ENCODE measurements at regions not wholly inside any gene's neighbourhood (a gene's known extent, or its start where the extent isn't known, plus 50 kb on each side); places are given as distances from the start of the nearest gene placed in this dataset.
"Not testable (repeated sequence)": the region's sequence is repeated elsewhere in the genome, so short reads cannot be mapped to it uniquely, and the experiment has no call there.

DNA sequence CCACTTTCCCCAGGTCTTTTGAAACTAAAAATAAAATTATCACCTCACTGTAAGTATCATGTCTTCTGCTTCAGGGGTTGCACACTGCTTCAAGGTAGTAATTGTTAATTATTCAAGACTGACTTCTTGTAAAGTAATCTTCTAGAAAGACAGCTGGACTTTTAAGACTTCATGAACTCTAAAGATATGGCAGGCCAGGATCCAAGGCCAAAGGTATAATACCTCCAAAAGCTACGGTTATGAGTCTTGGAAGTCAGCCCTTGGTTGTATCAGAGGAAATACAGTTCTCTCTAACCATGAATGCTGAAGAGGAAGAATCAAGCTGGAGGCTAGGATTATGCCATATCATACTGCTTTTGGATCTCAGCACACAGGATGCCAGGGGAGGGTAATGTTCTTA lies 1346.8 kb upstream of the GJE1 start:
- DNase-seq: no peak

DNA sequence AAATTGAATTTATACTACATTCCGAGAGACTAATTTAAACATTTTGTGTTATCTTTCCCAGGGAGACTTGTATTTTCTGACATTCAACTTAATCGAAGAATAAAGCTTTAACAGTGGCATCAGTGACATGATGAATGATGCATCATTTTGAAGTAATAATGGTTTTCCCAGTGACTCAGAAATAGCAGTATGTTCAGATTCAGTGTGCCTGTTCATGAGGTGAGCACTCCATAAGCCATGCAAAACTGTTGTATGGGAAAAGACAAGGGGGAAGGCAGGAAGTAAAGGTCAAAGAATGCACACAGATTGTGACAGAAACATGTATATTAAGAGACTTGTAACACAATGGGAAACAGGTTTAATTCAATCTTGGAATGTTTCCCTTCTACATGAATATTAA lies 1348.2 kb upstream of the GJE1 start:
- DNase-seq: peak; percentile 3

DNA sequence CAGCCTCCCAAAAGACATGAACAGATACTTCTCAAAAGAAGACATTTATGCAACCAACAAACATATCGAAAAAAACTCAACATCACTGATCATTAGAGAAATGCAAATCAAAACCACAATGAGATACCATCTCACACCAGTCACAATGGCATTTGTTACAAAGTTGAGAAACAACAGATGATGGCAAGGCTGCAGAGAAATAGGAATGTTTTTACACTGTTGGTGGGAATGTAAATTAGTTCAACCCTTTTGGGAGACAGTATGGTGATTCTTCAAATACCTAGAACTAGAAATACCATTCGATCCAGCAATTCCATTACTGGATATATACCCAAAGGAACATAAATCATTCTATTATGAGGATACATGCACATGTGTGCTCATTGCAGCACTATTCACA lies 1349.2 kb upstream of the GJE1 start:
- not testable (repeated sequence) for DNase-seq

DNA sequence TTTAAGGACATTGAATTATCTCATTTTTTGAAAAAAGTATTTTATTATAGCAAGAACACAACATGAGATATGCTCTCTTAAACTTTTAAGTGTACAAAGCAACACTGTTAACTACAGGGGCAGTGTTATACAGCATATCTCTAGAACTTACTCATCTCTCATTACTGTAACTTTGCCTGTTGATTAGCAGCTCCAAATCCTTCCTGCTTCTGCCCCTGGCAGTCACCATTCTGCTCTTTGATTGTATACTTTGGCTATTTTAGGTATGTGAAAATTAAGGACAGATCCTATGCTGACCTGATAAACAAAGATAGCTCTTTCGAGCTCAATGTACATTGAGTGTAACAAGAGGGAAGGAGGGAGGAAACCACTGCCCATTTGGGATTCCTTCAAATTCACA lies 1349.8 kb upstream of the GJE1 start:
- DNase-seq: no peak

DNA sequence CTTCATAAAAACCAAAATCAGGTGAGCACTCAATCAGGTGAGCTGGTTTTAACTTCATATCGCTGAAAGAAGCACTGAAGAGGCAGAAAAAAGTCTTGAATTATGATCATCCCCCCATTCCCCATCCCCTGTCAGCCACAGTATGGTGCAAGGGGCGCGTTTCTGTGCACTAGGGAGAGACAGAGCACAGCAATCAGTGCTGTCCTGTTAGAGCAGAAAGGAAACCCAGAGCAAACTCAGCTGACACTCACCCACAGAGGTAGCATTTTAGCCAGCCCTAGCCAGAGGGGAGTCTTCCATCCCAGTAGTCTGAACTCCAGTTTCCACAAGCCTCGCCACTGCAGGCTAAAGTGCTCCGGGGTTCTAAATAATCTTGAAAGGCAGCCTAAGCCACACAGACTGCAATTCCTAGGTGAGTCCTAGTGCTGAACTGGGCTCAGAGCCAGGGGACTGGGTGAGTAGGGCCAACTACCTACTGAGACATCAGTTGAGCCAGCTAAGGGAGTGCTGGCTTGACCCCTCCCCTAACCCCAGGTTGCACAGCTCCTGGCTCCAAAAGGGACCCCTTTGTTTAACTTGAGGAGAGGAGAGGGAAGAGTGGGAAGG lies 1352.6 kb upstream of the GJE1 start:
- DNase-seq: no peak

DNA sequence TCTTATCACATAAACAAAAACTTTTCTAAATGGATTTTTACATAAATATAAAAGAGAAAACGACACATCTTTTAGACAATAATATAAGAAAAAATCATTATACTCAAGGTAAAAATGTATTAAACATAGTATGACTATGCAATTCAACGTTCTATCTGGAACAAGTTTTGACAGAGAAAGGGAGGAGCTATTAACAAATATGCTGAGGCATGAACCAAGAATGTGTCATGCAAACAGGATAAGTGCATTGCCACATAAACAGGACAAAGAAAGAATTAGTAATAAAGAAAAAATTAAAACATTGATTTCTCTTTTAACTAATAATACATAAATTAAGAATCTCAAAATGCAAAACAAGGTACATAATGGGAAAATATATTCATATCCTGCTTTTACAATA lies 1353.4 kb upstream of the GJE1 start:
- DNase-seq: no peak

DNA sequence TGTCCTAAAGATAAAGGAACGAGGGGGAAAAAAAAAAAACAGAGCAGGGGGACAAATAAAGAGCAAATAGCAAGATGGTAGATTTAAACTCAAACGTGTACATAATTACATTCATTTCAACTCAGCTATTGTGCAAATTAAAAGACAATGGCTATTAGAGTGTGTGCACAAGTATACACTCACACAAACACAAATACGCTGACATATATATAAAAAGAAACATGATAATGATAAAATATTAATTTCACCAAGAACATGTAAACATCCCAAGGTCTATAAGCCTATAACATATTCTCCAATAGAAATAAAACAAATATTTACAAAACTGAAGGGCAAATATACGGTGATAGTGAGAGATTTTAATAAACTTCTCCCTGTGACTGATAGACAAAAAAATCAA lies 1354.9 kb upstream of the GJE1 start:
- no peak for DNase-seq

DNA sequence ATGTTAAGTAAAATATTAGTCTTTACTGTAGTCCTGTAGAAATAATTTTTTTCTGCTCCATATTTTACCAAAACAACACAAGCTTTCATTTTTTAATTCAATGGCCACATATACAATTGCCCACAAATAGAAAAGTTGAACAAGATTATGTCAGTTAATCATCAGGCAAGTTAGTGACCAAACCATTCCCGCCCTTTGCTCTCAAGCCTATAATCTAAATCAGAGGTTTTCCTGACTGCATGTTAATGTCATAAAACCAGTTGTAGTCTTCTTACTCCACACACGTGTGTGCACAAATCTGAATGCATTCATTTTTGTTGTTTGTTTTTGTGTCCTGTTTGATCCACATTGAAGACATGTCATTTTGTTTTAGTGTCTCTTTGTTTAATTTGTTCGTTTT lies 1357.7 kb upstream of the GJE1 start:
- no peak for DNase-seq

DNA sequence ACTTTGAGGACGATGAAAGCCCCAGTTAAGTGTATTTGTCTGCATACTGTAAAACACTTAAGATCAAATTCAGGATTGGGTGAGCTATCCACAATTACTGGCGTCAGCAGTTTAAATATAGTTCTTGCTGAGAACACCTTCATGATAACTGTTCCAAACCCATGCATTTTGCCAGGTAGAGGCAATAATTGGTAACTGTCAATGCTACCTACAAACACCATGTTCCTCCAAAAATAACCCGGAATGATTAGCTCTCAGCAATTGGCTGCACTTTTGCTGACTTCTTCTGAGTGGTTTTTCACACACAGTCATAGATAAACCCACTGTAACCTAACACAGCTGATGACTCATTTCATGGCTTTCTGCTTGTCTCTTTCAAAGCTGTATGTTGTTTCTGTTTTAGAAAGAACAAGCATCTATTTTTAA lies 1358.6 kb upstream of the GJE1 start:
- DNase-seq: peak; percentile 5

DNA sequence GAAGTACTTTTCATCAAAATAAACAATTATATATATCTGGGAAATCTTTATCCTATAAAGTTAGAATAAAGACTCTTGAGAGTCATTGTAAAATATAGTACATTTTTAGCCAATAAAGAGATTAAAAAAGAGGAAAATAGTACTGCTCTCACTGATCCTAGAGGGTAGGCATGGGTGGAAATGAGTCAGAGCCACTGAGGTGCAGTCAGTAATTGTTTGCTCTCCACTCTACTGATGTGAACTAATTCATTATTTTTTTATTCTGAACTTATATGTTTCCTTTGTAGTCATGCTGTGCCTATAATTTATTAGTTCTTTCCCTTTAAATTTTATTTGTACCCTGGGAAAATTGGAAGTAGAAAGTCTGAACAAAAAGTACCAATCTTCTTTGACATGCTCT lies 1359.4 kb upstream of the GJE1 start:
- peak; percentile 4 for DNase-seq

DNA sequence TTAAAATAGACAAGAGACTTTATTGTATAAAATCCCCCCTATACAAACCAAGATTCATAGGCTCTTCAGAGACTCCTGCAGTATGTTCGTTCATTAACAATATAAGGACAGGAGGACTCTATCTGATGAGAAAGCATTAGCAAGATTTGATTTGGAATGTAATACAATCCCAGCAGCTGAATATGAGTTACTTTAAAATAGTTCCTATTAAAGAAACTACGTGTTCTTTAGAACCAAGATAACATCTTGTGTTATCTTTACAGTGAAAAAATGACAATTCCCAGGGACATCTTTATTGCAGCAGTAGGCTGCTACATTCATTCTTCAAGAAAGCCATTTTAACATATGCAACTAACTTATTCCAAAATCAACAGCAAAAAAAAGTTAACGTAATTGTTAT lies 1360.1 kb upstream of the GJE1 start:
- DNase-seq: no peak

DNA sequence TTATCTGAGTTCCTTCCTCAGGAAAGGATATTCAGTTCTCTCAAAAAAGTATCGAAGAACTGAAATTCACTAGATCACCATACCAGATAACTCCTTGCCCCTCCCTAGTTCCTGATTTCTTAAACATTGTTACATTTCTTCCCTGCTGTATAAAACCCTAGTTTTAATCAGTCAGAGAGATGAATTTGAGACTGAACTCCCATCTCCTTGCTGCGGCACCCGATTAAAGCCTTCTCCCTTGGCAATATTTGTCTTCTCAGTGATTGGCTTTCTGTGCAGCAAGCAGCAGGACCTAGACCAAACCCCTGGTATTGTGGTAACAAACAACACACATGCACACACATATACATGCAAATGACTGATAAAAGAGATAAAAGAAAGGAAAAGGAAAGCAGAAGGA lies 1364.6 kb upstream of the GJE1 start:
- no peak for DNase-seq

DNA sequence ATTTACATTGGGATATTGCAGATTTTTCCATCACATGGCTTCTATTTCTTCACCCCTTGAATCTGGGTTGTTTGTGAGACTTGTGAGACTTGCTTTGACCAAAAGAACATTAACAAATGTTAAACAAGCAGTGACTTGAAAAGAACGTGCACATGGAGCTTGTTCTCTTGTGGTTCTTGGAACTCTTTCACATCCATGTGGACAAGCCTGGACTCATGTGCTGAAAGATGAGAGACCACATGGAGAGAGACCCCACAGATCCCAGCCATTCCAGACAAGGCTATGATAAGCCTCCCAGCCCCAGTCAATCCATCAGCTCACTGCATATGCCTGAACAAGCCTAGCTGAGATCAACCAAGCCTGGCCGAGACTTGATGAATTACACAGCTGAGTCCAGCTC lies 1365.7 kb upstream of the GJE1 start:
- DNase-seq: no peak

DNA sequence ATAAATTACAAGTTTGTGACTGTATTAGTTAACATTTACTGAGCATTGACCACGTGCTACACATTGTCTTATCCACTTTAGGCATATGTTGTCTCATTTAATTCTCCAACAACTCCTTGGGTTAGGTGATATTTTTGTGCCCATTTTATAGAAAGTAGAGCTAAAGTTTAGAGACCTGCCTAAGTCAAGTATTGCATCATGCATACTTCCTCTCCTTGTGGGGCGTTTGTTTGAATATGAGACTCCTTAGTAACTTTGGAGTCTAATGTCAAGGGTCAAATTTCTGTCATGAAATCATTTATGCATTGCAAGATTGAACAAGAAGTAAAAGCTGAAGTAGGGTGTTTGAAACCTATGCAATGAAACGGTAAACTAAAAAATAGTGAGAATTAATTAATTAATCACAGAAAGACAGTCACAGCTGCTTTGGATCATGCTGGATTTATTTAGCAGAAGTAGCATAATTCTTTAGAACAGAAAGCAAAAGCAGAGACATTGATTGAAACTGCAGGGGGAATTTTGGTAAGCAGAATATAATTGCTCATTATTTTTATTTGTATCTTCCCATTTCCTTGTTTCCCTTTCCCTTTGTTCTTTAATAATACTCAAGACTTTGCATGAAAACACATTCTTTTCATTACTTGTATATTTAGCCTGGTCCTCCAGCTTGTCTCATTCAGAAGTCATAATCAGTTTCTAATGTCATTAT lies 1374.4 kb upstream of the GJE1 start:
- DNase-seq: no peak

DNA sequence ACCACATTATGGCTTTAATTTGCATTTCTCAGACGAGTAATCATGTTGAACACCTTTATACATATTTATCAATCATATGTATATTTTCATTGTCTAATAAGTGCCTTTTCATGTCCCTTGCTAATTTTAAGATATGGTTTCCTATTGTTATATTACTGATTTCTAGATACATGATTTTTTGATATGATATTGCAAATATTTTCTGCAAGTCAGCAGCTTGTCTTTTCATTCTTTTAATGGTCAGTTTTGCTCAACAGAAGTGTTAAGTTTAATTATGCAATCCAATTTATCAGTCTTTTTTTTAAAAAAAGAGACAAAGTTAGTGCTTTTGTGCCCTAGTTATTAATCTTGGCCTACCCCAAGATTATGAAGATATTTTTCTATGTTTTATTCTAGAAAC lies 1377.8 kb upstream of the CITED2 start:
- no peak for DNase-seq

DNA sequence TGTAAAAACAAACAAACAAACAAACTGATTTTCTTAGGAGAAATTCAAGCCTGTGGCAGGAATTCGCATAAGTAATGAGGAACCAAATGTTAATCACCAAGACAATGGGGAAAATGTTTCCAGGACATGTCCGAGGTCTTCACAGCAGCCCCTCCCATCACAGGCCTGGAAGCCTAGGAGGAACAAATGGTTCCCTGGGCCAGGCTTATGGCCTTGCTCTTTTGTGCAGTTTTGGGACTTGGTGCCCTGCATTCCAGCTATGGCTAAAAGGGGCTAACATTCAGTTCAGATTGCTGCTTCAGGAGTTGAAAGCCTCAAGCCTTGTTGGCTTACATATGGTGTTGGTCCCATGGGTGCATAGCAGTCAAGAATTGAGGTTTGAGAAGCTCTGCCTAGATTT lies 1372.7 kb upstream of the CITED2 start:
- no peak for DNase-seq

DNA sequence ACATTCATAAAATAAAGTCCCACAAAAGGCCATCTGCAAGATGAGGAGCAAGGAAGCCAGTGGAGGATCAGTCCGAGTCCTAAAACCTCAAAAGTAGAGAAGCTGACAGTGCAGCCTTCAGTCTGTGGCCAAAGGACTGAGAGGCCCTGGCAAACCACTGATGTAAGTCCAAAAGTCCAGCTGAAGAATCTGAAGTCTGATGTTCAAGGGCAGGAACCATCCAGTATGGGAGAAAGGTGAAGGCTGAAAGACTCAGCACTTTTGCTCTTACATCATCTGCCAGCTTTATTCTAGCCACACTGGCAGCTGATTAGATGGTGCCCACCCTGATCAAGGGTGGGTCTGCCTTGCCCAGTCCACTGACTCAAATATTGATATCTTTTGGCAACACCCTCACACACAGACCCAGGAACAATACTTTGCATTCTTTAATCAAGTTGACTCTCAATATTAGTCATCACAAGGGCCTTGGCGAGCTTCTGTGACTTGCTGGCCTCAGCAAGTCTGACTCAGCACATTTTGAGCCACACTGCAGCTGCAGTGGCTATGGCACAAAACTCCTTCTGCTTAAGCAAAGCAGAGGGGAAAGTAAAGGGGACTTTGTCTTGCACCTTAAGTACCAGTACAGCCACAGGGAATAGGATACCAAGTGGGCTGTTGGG lies 1370.3 kb upstream of the CITED2 start:
- no peak for DNase-seq

DNA sequence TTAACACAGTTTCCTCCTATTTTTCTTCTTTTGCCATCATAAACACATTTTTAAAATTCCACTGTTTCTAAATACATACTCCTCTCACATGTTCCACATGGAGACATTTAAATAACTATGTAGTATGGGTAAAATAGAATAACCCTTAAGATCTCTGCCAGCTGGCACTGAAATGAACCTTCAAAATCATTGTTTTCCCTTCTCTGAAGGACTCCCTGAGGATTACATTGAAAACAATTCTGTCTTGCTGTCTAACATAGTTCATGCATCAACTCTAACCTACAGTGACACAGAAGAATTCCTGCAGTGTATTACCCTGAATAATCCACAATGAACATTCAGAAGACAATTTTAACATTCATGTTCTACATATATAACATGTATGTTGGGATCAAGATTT lies 1361.8 kb upstream of the CITED2 start:
- no peak for DNase-seq

DNA sequence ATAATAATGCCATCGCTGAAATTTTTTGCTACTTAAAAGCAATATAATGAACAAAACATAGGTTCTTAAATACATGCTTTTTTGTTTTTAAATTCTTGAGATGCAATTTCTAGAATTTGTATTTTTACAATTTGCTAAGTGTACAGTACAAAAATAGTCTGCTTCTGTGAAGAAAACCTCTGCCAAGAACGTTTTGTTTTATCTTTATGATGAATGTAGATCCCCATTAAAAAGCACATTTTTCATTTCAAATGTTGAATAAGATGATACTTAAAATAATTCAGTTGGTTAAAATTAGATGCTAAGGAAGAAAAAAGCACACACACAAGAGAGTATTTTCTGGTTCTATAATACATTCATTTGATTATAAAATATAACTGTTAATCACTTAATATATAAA lies 1358.5 kb upstream of the CITED2 start:
- no peak for DNase-seq

DNA sequence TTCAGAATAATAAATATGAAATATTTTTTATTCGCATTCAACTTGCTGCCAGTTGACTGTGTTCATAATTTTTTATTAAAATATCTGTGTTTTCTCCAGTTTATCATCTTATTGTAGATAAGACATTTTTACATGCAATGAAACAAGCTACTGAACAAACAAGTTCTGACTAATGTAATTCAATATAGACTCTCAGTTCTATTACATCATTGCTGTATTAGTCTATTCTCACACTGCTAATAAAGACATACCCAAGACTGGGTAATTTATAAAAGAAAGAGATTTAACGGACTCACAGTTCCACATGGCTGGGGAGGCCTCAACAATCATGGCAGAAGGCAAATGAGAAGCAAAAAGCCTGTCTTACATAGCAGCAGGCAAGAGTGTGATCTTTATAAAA lies 1357.7 kb upstream of the CITED2 start:
- peak; percentile 16 for DNase-seq

DNA sequence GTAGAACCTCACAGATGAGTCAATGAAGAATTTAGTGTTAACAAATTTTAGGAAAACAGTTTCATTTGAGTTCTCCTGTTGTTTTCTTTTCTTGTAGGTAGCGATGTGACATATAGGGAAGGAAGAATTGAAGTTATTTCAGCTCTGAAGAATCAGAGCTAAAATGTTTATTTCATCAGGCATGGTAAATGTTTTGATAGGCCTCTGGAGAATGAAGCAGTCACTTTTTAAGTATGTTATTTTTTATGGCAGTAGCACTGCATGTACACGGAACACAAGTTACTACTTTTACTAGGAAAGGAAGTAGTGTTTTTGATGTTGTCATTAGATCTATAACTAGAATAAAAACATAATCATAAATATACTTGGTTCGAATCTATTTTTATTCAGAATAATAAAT lies 1357.3 kb upstream of the CITED2 start:
- peak; percentile 77 for DNase-seq

DNA sequence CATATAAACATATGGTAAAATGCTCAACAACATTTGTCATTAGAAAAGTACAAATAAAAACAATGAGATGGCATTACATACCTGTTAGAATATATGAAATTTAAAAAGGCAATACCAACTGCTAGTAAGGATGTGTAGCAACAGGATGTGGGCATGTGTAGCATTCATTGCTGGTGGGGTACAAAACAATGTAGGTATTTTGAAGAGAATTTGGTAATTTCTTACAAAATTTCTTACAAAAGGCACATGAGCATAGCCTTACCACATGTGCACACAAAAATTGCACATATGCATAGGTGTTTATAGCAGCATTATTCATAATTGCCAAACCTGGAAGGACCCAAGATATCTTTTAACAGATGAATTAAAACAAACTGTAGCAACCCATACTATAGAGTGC lies 1355.1 kb upstream of the CITED2 start:
- no peak for DNase-seq

DNA sequence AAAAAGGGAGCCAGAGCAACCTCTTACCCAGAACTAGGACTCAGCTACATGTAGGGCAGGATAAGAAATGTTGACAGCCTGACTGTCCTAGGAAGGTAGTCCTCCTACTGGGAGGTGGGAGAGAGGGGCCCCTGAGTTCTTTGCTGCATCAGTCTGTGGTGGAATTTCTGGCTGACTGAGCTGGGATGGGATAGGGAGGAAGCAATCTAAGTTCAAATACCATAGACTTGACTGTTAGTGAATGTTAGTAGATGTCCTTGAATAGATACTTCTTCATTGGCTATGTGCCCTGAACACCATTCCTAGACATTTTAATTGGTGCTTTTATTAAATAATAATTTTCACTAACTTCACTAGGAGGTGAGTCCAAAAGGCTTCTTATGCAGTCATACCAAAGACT lies 1343.6 kb upstream of the CITED2 start:
- no peak for DNase-seq

DNA sequence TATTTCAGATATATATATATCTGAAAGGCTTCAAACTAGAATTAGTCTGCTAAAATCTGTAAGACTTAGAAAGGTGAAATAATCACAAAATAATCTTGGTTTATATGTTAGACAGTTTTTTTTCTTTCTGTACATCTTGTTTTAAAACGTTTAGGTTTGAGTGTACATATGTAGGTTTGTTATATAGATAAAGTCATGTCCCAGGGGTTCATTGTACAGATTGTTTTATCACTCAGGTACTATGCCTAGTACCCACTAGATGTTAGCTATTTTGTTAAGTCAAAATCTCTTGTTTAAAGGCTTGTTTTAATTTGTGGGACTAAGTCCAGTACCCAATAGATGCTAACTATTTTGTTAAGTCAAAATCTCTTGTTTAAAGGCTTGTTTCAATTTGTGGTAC lies 1339.0 kb upstream of the CITED2 start:
- DNase-seq: no peak
